ENCODE measurements at regions not wholly inside any gene's neighbourhood (a gene's known extent, or its start where the extent isn't known, plus 50 kb on each side); places are given as distances from the start of the nearest gene placed in this dataset.

DNA sequence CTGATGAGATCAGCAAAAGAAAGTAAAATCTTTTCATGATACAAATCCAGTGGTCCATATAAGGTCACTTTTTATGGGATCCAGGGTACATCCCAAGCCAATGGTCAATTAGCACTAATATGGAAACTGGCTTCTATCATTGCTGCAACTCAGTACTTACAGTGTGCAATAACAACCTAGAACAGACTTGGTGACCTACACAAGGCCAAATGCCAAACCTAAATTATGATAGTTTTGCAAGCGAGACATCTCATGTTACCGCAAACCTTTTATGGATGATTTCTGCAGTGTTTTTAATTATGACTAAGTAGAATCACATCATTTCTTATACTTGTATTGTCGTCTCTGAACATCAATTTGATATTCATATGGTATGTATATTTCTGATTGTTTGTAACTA lies 583.5 kb upstream of the SEMA3D start:
- H3K9me3 ChIP-seq, result no peaks in the 10 kb centered on the region
- H3K4me3 ChIP-seq, result no peak overlapping the region
- H3K27ac ChIP-seq, result no peak overlapping the region
- DNase-seq (no peak), ATAC-seq (no peak)
- H3K36me3 ChIP-seq, result no peaks in the 10 kb centered on the region
- TF ChIP-seq POLR2A (IDR thresholded peaks at IDR 0.05), result no peak
- TF ChIP-seq, protein P1, sequence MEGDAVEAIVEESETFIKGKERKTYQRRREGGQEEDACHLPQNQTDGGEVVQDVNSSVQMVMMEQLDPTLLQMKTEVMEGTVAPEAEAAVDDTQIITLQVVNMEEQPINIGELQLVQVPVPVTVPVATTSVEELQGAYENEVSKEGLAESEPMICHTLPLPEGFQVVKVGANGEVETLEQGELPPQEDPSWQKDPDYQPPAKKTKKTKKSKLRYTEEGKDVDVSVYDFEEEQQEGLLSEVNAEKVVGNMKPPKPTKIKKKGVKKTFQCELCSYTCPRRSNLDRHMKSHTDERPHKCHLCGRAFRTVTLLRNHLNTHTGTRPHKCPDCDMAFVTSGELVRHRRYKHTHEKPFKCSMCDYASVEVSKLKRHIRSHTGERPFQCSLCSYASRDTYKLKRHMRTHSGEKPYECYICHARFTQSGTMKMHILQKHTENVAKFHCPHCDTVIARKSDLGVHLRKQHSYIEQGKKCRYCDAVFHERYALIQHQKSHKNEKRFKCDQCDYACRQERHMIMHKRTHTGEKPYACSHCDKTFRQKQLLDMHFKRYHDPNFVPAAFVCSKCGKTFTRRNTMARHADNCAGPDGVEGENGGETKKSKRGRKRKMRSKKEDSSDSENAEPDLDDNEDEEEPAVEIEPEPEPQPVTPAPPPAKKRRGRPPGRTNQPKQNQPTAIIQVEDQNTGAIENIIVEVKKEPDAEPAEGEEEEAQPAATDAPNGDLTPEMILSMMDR (IDR thresholded peaks at IDR 0.05), result no peak
- H3K4me1 ChIP-seq, result no peaks in the 10 kb centered on the region
- WGBS, 4 donors, result 84 to 89% (median 86%) methylated on average over 3 of the region's 3 CpGs
- H3K27me3 ChIP-seq, result no peaks in the 10 kb centered on the region
- intact Hi-C loops (cut with DNase I), result no loop called here

DNA sequence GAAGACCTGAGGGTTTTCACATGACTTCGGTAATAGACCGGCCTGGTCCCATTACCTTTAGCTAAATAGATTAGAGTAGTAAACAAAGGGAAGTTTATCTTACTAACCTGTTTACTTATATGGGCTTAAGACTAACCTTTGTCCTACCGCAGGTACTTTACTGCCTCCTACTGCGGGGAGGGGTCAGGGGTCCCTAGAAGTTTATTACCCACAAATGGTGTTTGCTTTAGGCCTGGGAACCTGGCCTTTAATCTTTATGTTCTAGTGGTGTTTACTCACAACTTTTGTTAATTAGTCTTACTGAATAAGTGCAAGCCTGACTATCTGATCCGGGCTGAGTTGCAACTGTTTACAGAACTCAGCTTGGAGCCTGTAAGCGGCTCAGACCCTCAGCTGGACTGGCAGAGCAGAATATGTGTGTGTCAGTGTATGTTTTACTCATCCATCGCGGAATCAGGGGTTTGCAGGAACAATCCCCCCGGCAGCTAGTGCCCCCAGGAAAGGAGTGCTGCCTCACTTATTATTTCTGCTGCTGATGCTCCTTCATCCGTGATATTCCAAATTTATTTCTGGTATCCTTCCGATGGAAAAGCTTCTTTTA lies 578.9 kb upstream of the SEMA3D start:
- DNase-seq, result no peak
- WGBS, 4 donors, result 37 to 50% (median 44%) methylated on average over 11 of the region's 11 CpGs

DNA sequence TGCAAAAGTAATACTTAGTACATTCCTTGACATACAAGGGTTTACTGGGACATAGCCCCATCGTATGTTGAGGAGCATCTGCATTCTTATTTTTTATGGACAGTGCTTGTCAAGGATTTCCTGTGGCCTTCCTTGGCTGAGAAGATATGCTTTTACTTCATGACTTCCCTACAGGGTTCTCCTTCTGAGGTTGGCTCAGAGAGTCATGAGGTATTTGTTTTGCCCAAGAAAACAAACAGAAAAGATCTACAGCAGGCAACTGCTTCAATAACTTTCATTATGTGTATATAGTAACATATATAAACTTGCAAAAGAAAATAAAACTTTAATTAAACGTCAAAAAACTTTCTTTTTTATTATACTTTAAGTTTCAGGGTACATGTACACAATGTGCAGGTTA lies 577.2 kb upstream of the SEMA3D start:
- ATAC-seq (no peak), DNase-seq (no peak)
- Histone ChIP-seq H3K27me3 (no peaks in the 10 kb centered on the region), H3K27ac (no peak overlapping the region), H3K4me1 (no peaks in the 10 kb centered on the region), H3K4me3 (no peak overlapping the region), H3K9me3 (no peaks in the 10 kb centered on the region), H3K36me3 (no peaks in the 10 kb centered on the region)
- TF ChIP-seq, protein P1 (IDR thresholded peaks at IDR 0.05), result no peak
- TF ChIP-seq POLR2A (IDR thresholded peaks at IDR 0.05), result no peak
- intact Hi-C loops (cut with DNase I), result no loop called here
- 37 to 48% (median 39%) methylated on average over 2 of the region's 2 CpGs for whole genome bisulfite sequencing, 4 donors

More for the DNA sequence above, 578.9 kb upstream of the SEMA3D start:
- H3K36me3 ChIP-seq, result no peaks in the 10 kb centered on the region
- no peak overlapping the region for H3K27ac ChIP-seq
- no peak overlapping the region for H3K4me3 ChIP-seq
- no peaks in the 10 kb centered on the region for H3K27me3 ChIP-seq
- H3K4me1 ChIP-seq, result no peaks in the 10 kb centered on the region
- no peak for ATAC-seq
- intact Hi-C loops (cut with DNase I), result no loop called here
- no peaks in the 10 kb centered on the region for H3K9me3 ChIP-seq
- TF ChIP-seq, protein P1 (IDR thresholded peaks at IDR 0.05), result no peak
- no peak for TF ChIP-seq POLR2A (IDR thresholded peaks at IDR 0.05)

DNA sequence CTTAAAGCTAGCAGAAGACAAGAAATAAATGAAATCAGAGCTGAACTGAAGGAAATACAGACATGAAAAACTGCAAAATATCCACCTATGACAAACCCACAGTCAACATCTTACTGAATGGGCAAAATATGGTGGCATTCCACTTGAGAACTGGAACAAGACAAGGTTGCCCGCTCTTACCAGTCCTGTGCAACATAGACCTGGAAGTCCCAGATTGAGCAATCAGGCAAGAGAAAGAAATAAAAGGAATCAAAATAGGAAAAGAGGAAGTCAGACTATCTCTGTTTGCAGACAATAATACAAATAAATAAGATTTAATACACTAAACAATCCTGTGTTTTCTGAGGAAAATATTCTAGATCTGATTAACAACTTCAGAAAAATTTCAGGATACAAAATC lies 570.5 kb upstream of the SEMA3D start:
- H3K27me3 ChIP-seq, result no peaks in the 10 kb centered on the region
- peaks cover 0 to 20% (median 2%) of the 10 kb centered on the region in 12 donors for H3K9me3 ChIP-seq
- no peaks in the 10 kb centered on the region for H3K36me3 ChIP-seq
- no peak overlapping the region for H3K27ac ChIP-seq
- H3K4me3 ChIP-seq, result no peak overlapping the region
- TF ChIP-seq POLR2A (IDR thresholded peaks at IDR 0.05), result no peak
- TF ChIP-seq, protein P1 (IDR thresholded peaks at IDR 0.05), result no peak
- ATAC-seq (no peak), DNase-seq (no peak)
- no peaks in the 10 kb centered on the region for H3K4me1 ChIP-seq
- intact Hi-C loops (cut with DNase I), result loop anchor here in 1 of 10 donors (10.0 kb wide), 1 partner anchor 723 kb away; no protein-coding TSS in a partner anchor
- 88 to 95% (median 91%) methylated on average over 1 of the region's 1 CpG for WGBS, 4 donors

Data from heart left ventricle (tissue), 16 donors.